Glutamatergic neuron (in vitro differentiated cells): ENCODE measurements at regions not wholly inside any gene's neighbourhood (a gene's known extent, or its start where the extent isn't known, plus 50 kb on each side); places are given as distances from the start of the nearest gene placed in this dataset.

Experiments
- DNase-seq: peaks from one replicate; pipeline ENCODE4 v3.0.0; 2022
- H3K27ac Mint-ChIP-seq: one replicate; pipeline ENCODE4 v1.8.0; 2020; ENCODE audit warnings: mild to moderate bottlenecking, mixed read lengths, inconsistent platforms; ENCODE audit not compliant: unreplicated experiment
- H3K27me3 Mint-ChIP-seq: one replicate; pipeline ENCODE4 v1.8.0; 2020; ENCODE audit warnings: mild to moderate bottlenecking, moderate library complexity, mixed read lengths, inconsistent platforms; ENCODE audit not compliant: unreplicated experiment
- H3K36me3 Mint-ChIP-seq: one replicate; pipeline ENCODE4 v1.8.0; 2020; ENCODE audit warnings: mild to moderate bottlenecking, mixed read lengths, inconsistent platforms; ENCODE audit not compliant: unreplicated experiment
- H3K4me1 Mint-ChIP-seq: one replicate; pipeline ENCODE4 v1.8.0; 2020; ENCODE audit warnings: mild to moderate bottlenecking, low read depth, mixed read lengths, inconsistent platforms; ENCODE audit not compliant: unreplicated experiment
- H3K4me3 Mint-ChIP-seq: one replicate; pipeline ENCODE4 v1.8.0; 2020; ENCODE audit warnings: mild to moderate bottlenecking, mixed read lengths, inconsistent platforms; ENCODE audit not compliant: unreplicated experiment
- H3K9me3 Mint-ChIP-seq: one replicate; pipeline ENCODE4 v1.8.0; 2020; ENCODE audit warnings: mild to moderate bottlenecking, moderate library complexity, mixed read lengths, inconsistent platforms; ENCODE audit not compliant: unreplicated experiment
- CTCF ChIP-seq: fragments of 200-600 bp; sonication (generic); IDR thresholded peaks from one replicate; pipeline ENCODE4 v1.5.0; 2021; ENCODE audit not compliant: partially characterized antibody, unreplicated experiment

- Mint-ChIP-seq H3K4me3 (no peak overlapping the region), H3K4me1 (no peaks in the 10 kb centered on the region), H3K9me3 (no peaks in the 10 kb centered on the region), H3K27me3 (no peaks in the 10 kb centered on the region), H3K27ac (no peak overlapping the region), H3K36me3 (no peaks in the 10 kb centered on the region)
- no peak for TF ChIP-seq CTCF
- no peak for DNase-seq
These were observed 68.0 kb upstream of the TES start for GRCh38 chr7:116142374-116142773.

- Mint-ChIP-seq H3K9me3 (no peaks in the 10 kb centered on the region), H3K4me3 (no peak overlapping the region), H3K36me3 (no peaks in the 10 kb centered on the region), H3K27me3 (no peaks in the 10 kb centered on the region), H3K4me1 (no peaks in the 10 kb centered on the region), H3K27ac (no peak overlapping the region)
- DNase-seq, result no peak
- TF ChIP-seq CTCF, result no peak
These were observed 67.5 kb upstream of the TES start for GRCh38 chr7:116142850-116143249.

- Mint-ChIP-seq H3K27ac (no peak overlapping the region), H3K4me3 (no peak overlapping the region), H3K9me3 (no peaks in the 10 kb centered on the region), H3K4me1 (no peaks in the 10 kb centered on the region), H3K36me3 (no peaks in the 10 kb centered on the region), H3K27me3 (peaks cover 3% of the 10 kb centered on the region)
- TF ChIP-seq CTCF, result no peak
- DNase-seq, result no peak
These were observed 65.0 kb upstream of the TES start for GRCh38 chr7:116145245-116145852.

DNA sequence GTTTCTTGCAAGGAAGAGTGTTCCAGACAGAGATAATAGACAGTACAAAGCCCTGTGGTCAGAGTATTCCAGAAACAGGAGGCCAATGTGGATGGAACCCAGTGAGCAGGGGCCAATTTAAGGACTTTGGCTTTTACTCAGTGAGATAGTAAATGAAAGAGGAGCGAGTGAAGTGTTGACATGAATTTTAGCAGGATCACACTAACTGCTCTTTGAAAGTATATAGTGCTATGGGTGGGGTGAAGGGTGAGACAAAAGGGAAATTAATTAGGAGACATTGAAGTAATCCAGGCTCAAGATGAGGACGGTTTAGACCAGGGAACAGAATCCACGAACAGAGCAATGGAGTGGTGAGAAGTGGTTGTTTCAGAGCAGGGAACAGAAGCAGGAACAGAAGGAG lies 62.2 kb upstream of the TES start:
- Mint-ChIP-seq H3K9me3 (no peaks in the 10 kb centered on the region), H3K4me3 (no peak overlapping the region), H3K36me3 (no peaks in the 10 kb centered on the region), H3K27me3 (peaks cover 3% of the 10 kb centered on the region), H3K27ac (no peak overlapping the region), H3K4me1 (no peaks in the 10 kb centered on the region)
- DNase-seq, result no peak
- TF ChIP-seq CTCF, result no peak

GRCh38 chr7:116148626-116149025 lies 61.7 kb upstream of the TES start:
- H3K4me1 Mint-ChIP-seq, result no peaks in the 10 kb centered on the region

More at GRCh38 chr7:116148626-116149025, 61.7 kb upstream of the TES start:
- H3K27ac Mint-ChIP-seq, result no peak overlapping the region
- H3K4me3 Mint-ChIP-seq, result no peak overlapping the region
- no peak for TF ChIP-seq CTCF
- no peaks in the 10 kb centered on the region for H3K36me3 Mint-ChIP-seq
- H3K9me3 Mint-ChIP-seq, result no peaks in the 10 kb centered on the region
- H3K27me3 Mint-ChIP-seq, result peaks cover 3% of the 10 kb centered on the region
- no peak for DNase-seq
